HG03521 (cell line): ENCODE measurements at regions not wholly inside any gene's neighbourhood (a gene's known extent, or its start where the extent isn't known, plus 50 kb on each side); places are given as distances from the start of the nearest gene placed in this dataset.
"Not testable (repeated sequence)": the region's sequence is repeated elsewhere in the genome, so short reads cannot be mapped to it uniquely, and the experiment has no call there.

Experiments
- ATAC-seq: cut with Tn5 transposase; IDR thresholded peaks from one replicate; pipeline ENCODE4 v1.9.1; 2021; ENCODE audit warnings: mild to moderate bottlenecking, moderate library complexity; ENCODE audit not compliant: unreplicated experiment

DNA sequence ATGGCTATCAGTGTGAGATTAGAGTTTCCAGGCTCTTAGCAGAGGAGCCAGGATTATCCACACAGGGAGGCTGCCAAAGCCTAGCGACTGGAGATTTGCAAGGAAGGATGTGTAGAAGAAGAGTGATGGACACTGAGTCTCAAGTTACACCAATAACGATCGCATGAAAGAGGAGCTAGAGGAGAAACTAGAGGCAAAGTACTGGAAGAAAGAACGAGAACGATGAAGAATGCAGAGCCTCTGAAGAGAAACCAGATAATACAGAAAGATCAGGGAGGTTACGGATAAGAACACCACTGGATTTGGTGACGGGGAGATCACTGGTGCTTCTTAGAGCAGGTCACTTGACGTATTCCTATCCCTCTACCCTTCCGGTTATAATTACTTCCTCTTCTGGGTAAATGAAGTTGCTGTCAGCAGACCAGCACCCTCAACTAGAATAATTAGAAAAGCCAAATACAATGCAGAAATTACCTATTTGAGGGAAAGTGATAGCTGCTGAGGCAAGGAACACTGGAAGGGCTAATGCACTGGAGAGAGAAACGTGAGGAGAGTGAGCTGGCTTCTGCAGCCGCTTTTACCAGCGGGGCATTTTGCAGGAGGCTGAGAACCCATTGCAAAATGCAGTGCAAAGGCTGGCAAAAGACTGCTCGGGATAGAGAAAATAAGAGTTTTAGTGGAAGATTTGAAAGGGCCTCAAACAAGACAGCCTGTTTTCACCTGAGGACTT lies 93.1 kb upstream of the HIF1A start:
- no peak for ATAC-seq

DNA sequence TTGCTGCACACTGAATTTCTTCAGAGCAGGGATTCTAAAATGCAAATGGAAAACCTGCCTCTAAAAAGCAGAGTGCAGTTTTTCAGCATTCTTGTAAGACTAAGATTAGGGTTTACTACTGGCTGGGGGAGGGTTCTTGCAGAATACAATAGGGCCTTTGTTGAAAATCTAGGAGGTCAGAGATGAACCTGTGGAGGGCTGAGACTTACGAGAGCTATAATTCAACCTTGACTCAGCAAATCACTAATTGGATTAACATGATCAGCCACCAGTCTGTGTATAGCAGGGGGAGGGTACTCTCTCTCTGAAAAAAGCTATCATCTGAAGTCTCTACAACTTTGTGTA lies 92.6 kb upstream of the HIF1A start:
- no peak for ATAC-seq

DNA sequence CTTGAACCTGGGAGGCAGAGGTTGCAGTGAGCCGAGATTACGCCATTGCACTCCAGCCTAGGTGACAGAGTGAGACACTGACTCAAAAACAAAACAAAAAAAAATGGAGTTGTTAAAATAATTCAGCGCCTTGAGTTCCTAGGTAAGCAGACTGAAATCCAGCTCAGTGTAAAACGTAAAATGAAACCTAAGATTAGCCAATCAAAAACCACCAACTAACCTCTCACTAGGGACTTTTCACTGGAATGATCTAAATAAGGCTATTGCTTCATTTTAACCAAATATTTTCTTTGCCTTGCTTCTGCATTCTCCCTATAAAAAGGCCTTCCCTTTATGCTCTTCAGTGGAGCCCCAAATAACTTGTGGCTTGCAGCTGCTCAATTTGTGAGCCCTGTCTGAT lies 91.6 kb upstream of the HIF1A start:
- no peak for ATAC-seq

- ATAC-seq: no peak
These were observed 87.6 kb upstream of the HIF1A start for GRCh38 chr14:61607570-61608244.

GRCh38 chr14:61608245-61609165 lies 86.8 kb upstream of the HIF1A start:
- no peak for ATAC-seq

DNA sequence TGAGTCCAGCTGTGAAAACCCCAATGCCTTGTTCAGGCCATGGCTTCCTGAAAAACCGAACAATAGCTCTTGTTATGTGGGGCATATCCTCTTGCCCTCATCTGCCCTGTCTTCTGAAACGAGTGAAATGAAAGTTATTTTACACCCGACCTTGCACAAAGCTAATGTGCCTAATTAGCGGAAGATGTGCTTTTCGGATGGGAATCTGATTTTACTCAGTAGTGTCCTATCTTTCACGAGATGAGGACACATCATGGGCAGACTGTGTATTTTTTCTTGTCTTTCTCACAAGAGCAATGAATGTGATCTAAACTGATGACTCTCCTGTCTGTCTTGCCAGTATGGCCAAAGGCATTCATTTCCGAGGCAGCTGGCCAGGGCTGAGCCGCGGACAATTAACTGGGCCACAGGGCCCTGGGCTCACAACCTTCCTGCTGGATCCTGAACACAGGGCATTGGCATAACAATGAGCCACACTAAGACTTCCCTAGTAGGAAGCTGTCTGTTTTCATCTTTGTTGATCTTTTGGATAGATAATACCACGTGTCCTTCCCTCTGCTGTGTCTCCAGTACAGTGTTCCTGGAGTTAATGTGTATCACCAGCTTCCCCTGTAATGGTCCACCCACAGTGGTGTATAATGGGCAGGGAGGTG lies 86.0 kb upstream of the HIF1A start:
- ATAC-seq: no peak

DNA sequence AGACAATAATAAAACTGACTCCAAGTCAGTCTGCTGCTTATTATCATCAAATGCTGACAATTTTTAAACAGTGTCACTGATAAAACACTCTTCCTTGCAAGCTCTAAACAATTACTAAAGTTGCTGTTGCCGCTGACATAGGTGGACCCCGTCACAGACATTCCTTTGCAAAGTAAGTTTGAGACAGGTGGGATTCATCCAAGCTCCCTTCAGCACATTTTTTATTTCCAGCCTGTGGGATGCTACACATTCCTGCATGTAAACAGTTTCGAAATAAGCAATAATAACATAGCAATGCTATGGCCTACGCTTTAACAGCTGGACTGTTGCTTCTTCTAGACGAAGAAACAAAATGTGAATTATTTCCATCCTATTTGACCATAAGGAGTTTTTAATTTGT lies 85.4 kb upstream of the HIF1A start:
- no peak for ATAC-seq

DNA sequence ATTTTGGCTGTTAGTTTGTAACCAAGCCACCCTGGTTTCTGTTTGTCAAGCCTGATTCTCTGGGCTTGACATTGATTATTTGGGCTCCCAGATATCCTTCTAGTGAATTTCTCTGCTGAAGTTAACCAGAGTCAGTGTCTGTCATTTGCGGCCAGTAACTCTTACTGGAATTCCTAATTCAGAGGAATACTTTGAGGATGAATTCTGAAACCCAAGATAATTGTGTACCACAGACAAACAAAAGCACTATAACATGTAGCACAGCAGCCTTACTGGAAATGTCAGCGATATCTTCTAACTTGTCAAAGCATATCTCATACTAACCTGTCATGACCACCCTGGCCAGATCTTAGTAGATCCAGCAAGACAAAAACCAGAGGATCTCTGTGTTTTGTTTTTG lies 84.4 kb upstream of the HIF1A start:
- no peak for ATAC-seq

DNA sequence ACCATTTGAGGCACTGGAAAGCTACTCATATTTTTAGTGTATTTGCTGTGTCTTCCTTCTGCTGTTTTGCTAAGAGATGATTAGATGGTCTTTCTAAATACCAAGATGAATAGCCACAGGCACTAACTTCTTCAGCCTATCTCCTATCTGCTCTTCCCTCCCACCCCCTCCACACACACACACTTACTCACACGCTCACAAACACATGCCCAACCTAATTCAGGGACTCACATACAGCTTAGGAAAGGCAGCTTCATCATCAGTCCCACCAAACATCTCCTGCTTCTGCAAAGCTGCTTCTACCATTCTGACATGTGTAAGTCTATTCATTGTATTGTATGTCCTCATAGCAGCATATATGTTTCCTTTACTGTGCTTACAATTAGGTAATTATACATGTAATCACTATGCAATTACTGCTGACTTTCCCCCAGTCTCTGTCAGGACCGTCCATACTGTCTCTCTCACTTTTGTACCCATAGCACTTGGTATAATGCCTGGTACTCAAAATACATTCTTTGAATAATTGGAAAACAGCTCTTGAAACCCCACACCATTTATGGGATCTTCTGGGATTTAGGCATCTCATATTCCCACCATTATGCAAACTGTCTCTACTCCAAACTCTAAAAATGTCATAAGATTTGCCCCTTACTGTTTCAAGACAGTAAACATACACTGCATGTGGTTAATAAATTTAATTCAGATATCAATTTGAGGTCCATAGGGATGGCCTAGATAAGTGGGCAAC lies 83.3 kb upstream of the HIF1A start:
- no peak for ATAC-seq

GRCh38 chr14:61613006-61613405 lies 82.3 kb upstream of the HIF1A start:
- ATAC-seq: not testable (repeated sequence)

DNA sequence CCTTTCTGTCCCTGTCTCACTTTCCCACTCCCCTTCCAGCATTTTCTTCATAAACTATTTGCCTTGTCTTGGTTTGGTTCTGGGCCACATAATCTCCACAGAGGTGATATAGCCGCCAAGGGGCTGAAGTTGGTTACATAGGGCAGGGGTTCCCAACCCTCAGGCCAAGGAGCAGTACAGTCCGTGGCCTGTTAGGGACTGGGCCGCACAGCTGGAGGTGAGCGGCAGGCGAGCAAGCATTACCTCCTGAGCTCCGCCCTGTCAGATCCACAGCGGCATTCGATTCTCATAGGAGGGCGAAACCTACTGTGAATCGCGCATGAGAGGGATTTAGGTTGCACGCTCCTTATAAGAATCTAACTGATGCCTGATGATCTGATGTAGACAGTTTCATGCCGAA lies 80.6 kb upstream of the HIF1A start:
- no peak for ATAC-seq

- no peak for ATAC-seq
These were observed 79.4 kb upstream of the HIF1A start for GRCh38 chr14:61615743-61616523.

DNA sequence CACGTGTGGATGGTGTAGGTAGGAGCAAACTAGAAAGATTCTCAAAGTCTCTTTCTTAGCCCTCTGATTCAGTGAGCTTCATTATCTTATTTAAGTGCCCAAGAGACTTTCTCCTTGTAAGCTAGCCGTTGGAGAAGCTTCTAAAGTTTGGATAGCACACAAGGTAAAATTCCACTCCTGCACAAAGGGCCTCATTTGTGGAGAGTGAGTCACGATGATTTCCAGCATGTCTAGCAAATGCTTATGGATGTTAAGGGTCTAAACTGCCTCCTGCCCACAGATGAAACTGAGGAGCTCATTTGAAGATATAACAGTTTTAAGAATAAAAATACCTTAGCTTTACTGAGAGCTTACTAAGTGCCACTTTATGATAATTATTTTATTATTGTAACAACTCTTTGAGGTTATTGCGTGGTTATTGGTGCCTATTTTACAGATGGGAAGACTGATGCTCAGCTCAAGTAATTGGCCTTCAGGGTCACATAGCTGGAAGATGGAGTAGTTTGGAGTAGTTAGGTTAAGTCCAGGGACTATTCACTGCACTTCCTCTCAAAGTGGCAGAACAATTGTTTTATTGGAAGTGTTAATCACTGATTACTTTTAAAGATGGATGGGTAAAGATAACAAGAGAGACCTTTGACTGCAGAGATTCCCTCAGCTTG lies 78.7 kb upstream of the HIF1A start:
- ATAC-seq: no peak

DNA sequence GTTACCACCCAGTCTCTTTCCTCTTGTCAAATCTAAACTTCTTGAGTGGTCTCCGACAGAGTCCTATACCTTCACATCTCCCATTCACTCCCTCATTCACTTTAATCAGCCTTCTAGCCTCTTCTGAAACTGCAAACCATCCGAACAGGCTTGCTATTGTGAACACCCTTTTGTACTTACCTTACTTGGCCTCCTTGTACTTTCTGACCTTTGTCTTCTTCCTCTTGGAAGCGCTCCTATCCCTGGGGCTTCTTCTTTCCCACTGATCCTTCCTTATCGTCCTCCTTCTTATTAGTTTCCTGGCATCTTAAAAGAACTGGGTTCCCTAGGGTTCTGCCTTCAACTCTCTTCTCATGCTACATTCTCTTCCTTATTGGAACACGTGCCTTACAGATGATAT lies 76.9 kb upstream of the HIF1A start:
- ATAC-seq: no peak

DNA sequence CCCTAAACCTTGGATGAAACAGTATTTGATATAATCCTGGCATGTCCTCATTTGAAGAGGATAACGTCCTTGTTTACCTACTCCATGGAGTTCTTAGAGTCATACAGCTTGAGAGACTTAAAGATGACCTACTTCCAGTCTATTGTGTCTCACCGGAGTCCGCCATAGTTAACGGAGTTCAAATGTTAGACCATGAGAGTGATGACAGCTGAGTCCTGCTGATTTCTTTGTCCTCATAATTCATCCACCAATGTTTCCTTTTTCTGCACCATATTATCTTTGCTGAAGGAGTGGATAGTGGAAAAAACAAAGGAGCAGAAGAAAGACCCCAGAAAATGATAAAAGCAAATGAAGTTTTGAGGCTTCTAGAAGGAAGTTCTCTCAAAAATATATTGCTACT lies 75.8 kb upstream of the HIF1A start:
- no peak for ATAC-seq

- no peak for ATAC-seq
These were observed 75.0 kb upstream of the HIF1A start for GRCh38 chr14:61620130-61620946.

DNA sequence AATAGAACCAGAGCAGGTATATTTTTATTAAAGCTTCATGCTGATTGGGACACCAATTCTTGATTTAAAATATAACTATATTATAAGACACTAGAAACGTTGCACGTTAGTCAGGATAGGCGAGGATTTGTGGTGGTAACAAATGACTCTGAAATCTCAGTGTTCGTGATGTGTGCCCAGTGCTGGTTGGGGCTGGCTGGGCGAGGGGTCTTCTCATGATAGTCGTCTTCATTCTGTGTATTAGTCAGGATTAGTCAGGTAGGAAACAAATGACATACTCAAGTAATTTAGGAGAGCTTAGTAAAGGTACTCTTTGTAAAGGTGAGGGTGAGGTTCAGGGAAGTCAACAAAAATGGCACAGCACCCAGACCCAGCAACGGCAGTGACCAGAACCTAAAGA lies 73.9 kb upstream of the HIF1A start:
- ATAC-seq: no peak

- no peak for ATAC-seq
These were observed 73.3 kb upstream of the HIF1A start for GRCh38 chr14:61622051-61622450.
